Heart right ventricle (tissue), 16 donors: ENCODE measurements at regions not wholly inside any gene's neighbourhood (a gene's known extent, or its start where the extent isn't known, plus 50 kb on each side); places are given as distances from the start of the nearest gene placed in this dataset.

Experiments
- ATAC-seq, 8 donors: fragments of 200-7000 bp; cut with Tn5 transposase; one replicate each; pipeline ENCODE4 v1.9.1; 2020; ENCODE audit warnings: mild to moderate bottlenecking in 8 of 8, moderate library complexity in 8 of 8, moderate number of reproducible peaks in 1 of 8
- DNase-seq, 2 donors: peaks; one replicate each; pipeline ENCODE4 v3.0.0-alpha.2; 2020
- H3K27ac ChIP-seq, 10 donors: fragments of 200-600 bp; sonication (generic) in 2 of 10; one replicate each; pipeline versions ENCODE4 v1.5.0 to v1.8.0; 2020 to 2022; ENCODE audit warnings: mild to moderate bottlenecking in 3 of 10
- H3K27me3 ChIP-seq, 7 donors: fragments of 200-600 bp; one replicate each; pipeline ENCODE4 v1.8.0; 2021 to 2022; ENCODE audit warnings: mild to moderate bottlenecking in 2 of 7
- H3K36me3 ChIP-seq, 9 donors: fragments of 200-600 bp; sonication (generic) in 1 of 9; one replicate each; pipeline versions ENCODE4 v1.5.0 to v1.8.0; 2020 to 2022; ENCODE audit warnings: mild to moderate bottlenecking in 2 of 9
- H3K4me1 ChIP-seq, 9 donors: fragments of 200-600 bp; sonication (generic) in 1 of 9; one replicate each; pipeline versions ENCODE4 v1.5.0 to v1.8.0; 2020 to 2022; ENCODE audit warnings: mild to moderate bottlenecking in 4 of 9
- H3K4me3 ChIP-seq, 10 donors: fragments of 200-600 bp; sonication (generic) in 2 of 10; one replicate each; pipeline versions ENCODE4 v1.5.0 to v1.8.0; 2020 to 2022; ENCODE audit warnings: mild to moderate bottlenecking in 7 of 10, moderate library complexity in 2 of 10
- H3K9me3 ChIP-seq, 11 donors: fragments of 200-600 bp in 10 of 11; sonication (generic) in 2 of 11; one replicate each; pipeline versions ENCODE4 v1.5.0 to v1.8.0; 2013 to 2022; ENCODE audit warnings: mild to moderate bottlenecking in 2 of 11, control low read depth in 1 of 11, moderate library complexity in 1 of 11
- WGBS, 2 donors: extraction: QIAGEN DNeasy Blood & Tissue Kit; methylation state at CpG; one replicate each; pipeline ENCODE4 v1.1.7; 2013; ENCODE audit warnings: inconsistent platforms in 1 of 2; 5-methylcytosine and 5-hydroxymethylcytosine counted together
- intact Hi-C, 10 donors: fragments of 100-400 bp; cut with DNase I; formaldehyde crosslinking; loops; one replicate each; pipeline versions ENCODE4 v1.11.1 to v1.14.2; 2022
- TF ChIP-seq, protein P1 (sequence below), 9 donors: fragments of 200-600 bp; sonication (generic) in 2 of 9; IDR thresholded peaks; one replicate each; pipeline versions ENCODE4 v1.5.0 to v1.8.0; 2021 to 2022; ENCODE audit warnings: antibody characterized with exemption in 9 of 9, mild to moderate bottlenecking in 5 of 9, moderate library complexity in 1 of 9
- donor health status: Arrhythmogenic right ventricular cardiomyopathy.
- donor health status: ischemic (EF 13 %, LVEDD 7.1; RV severe dilation, severe dysfunction).
- donor health status: healthy with polysubstance abuse.
- donor health status: DM: no; HTN: yes; CAD: no.
- donor health status: DM: no; HTN: no; CAD: no.
- donor health status: ischemic (EF 25% LVEDD 6.9; RV normal size, moderate dysfunction).
- donor health status: ischemic (EF 25% LVEDD 5.7; RV mildly dilated, moderate dysfunction).
- donor health status: healthy.
- donor health status: DM: yes; HTN: yes; CAD: no.
- donor health status: Ischemic cardiomyopathy.
- donor health status: ischemic (EF 35%, LVEDD 5.7; RV mildly dilated, moderate dysfunction).
- donor health status: nonischemic (EF 11% LVEDD 7.7; RV severe dilation, severe dysfunction).
- donor health status: DM: yes; HTN: yes; CAD: no.
- donor health status: PGD.
- donor health status: ischemic (EF 29% LVEDD 5.4; RV normal size, mild dysfunction).
- donor health status: nonischemic (EF 23%, LVEDD 6.1; RV moderate dilation, normal function).

DNA sequence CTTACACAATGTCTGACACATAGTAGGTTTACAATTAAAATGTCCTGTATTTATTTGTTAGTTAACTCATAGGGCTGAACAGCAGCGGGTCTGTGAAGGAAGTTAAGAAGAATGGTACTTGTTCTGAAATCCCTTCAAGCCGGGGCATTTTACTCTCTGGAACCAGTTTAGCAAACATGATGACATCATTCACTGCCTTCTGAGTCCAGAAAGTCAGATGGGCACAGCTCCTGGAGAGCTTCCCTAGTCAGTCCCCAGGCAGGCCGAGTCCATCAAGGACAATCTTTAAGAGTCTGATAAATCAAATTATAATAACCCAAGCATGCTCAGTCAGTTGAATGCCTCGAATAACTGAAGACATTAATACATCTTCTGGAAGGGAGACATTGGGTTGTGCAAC lies 125.4 kb upstream of the DAB1 start:
- intact Hi-C loops, result no loop called here
- TF ChIP-seq, protein P1, sequence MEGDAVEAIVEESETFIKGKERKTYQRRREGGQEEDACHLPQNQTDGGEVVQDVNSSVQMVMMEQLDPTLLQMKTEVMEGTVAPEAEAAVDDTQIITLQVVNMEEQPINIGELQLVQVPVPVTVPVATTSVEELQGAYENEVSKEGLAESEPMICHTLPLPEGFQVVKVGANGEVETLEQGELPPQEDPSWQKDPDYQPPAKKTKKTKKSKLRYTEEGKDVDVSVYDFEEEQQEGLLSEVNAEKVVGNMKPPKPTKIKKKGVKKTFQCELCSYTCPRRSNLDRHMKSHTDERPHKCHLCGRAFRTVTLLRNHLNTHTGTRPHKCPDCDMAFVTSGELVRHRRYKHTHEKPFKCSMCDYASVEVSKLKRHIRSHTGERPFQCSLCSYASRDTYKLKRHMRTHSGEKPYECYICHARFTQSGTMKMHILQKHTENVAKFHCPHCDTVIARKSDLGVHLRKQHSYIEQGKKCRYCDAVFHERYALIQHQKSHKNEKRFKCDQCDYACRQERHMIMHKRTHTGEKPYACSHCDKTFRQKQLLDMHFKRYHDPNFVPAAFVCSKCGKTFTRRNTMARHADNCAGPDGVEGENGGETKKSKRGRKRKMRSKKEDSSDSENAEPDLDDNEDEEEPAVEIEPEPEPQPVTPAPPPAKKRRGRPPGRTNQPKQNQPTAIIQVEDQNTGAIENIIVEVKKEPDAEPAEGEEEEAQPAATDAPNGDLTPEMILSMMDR (IDR thresholded peaks at IDR 0.05), result no peak
- no peak for DNase-seq
- Histone ChIP-seq H3K4me3 (no peak overlapping the region), H3K27me3 (no peaks in the 10 kb centered on the region), H3K9me3 (no peaks in the 10 kb centered on the region), H3K36me3 (no peaks in the 10 kb centered on the region), H3K27ac (no peak overlapping the region), H3K4me1 (no peaks in the 10 kb centered on the region)
- 69 to 74% methylated on average over 4 of the region's 4 CpGs for WGBS, 2 donors
- no peak for ATAC-seq

DNA sequence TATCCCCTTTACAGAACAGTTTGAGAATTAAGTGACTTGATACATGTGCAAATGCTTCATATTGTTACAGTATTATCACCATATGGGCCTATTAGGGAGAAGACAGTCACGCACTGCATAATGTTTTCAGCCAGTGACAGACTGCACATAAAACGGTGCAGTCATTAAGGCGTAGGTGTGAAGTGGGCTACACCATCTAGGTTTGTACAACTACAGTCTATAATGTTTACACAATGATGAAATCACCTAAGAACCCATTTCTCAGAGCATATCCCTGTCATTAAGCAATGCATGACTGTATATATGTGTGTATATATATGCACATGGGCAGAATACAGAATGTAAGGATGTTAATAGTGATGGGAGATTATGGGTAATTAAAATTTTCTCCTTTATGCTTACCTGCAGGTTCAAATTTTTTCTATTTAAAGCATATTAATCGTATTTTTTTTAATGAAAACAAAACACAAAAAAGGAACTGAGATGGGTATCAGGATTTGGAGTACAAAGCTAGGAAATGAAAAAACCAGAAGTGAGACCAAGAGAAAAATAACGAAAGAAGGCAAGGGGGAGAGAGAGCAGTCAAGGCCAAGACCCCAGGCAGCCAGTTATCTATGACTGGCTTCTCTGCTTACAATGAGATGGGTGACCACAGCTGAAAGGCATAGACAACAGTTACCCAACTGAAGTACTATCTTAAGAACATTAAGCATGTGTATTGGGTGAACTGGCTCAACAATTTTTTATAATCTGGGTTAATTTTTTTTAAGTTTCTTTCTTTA lies 122.9 kb upstream of the DAB1 start:
- no peaks in the 10 kb centered on the region for H3K36me3 ChIP-seq
- ATAC-seq, result no peak

DNA sequence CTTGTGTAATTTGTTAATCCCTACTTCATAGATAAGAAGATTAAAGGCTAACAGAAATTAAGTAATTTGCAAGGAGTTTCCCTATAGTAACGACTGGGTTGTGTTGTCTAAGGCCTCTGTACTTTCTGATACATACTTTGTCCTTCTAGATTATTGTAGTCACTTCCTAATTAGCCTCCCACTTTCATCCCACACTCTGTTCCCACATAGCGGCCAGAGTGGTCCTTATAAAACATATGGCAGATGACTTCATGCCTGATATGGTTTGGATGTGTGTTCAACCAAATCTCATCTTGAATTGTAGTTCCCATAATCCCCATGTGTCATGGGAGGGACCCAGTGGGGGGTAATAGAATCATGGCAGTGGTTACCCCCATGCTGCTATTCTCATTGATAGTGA lies 120.5 kb upstream of the DAB1 start:
- intact Hi-C loops, result no loop called here
- Histone ChIP-seq H3K27ac (no peak overlapping the region), H3K27me3 (no peaks in the 10 kb centered on the region), H3K4me1 (no peaks in the 10 kb centered on the region), H3K4me3 (no peak overlapping the region), H3K9me3 (no peaks in the 10 kb centered on the region), H3K36me3 (no peaks in the 10 kb centered on the region)
- TF ChIP-seq, protein P1 (IDR thresholded peaks at IDR 0.05), result no peak
- ATAC-seq (no peak), DNase-seq (no peak)
- 36 to 40% methylated on average over 2 of the region's 2 CpGs for WGBS, 2 donors

More for the DNA sequence above, 122.9 kb upstream of the DAB1 start:
- WGBS, 2 donors, result 73 to 74% methylated on average over 5 of the region's 5 CpGs
- H3K27me3 ChIP-seq, result no peaks in the 10 kb centered on the region
- no peaks in the 10 kb centered on the region for H3K9me3 ChIP-seq
- TF ChIP-seq, protein P1 (IDR thresholded peaks at IDR 0.05), result no peak
- H3K27ac ChIP-seq, result no peak overlapping the region
- no peaks in the 10 kb centered on the region for H3K4me1 ChIP-seq
- intact Hi-C loops, result no loop called here
- H3K4me3 ChIP-seq, result no peak overlapping the region
- no peak for DNase-seq

DNA sequence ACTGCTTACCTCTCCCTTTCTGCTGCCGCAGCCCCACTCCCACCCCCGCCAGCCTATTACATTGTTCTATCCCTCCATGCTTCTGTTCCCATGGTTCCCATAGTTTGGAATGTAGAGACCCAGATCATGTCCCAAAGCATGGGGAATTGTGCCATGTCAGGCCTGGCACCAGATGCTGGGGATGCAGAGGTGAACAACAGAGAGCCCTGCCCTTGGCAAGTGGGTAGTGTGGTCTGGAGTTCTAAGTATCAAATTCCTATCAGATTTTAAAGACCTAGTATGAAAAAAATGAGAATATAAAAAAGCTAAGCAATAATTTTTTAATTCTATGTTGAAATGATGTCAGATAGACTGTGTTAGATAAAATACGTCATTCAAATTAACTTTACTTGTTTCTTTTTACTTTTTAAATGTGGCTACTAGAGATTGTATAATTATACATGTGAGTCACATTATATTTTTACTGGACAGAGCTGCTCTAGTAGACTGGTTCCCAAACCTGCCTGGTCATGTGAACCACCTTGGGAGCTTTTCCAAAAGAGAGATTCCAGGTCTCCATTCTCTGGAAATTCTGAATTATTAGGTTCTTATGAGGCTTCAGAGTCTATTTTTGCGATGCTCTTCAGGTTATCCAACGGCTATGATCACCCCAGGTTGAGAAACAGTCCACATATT lies 113.0 kb upstream of the DAB1 start:
- Histone ChIP-seq H3K4me3 (no peak overlapping the region), H3K36me3 (no peaks in the 10 kb centered on the region), H3K4me1 (peaks cover 0 to 4% (median 0%) of the 10 kb centered on the region in 9 donors), H3K9me3 (peaks cover 0 to 3% (median 0%) of the 10 kb centered on the region in 11 donors), H3K27me3 (no peaks in the 10 kb centered on the region), H3K27ac (no peak overlapping the region)
- intact Hi-C loops, result no loop called here
- ATAC-seq (no peak), DNase-seq (no peak)
- 83% methylated on average over 5 of the region's 5 CpGs for WGBS, 2 donors
- TF ChIP-seq, protein P1 (IDR thresholded peaks at IDR 0.05), result no peak
